GM12864 (cell line): ENCODE measurements at regions not wholly inside any gene's neighbourhood (a gene's known extent, or its start where the extent isn't known, plus 50 kb on each side); places are given as distances from the start of the nearest gene placed in this dataset.

Experiments
- DNase-seq: peaks from one replicate; pipeline ENCODE4 v3.0.0-alpha.2; 2011; ENCODE audit warnings: low read depth
- H3K4me3 ChIP-seq: 2 replicates; pipeline ENCODE4 v1.5.1; 2011; ENCODE audit warnings: mild to moderate bottlenecking, low read depth, low read length, control low read depth
- CTCF ChIP-seq: IDR thresholded peaks from 2 replicates; pipeline ENCODE4 v1.5.1; 2011; ENCODE audit warnings: low read depth, mild to moderate bottlenecking, moderate library complexity, low read length, control low read depth, inconsistent platforms; ENCODE audit errors: missing control alignments

- H3K4me3 ChIP-seq = no peak overlapping the region
- TF ChIP-seq CTCF = no peak
- DNase-seq = no peak
These were observed 78.8 kb downstream of the SOX1 start for GRCh38 chr13:112145551-112146360.

DNA sequence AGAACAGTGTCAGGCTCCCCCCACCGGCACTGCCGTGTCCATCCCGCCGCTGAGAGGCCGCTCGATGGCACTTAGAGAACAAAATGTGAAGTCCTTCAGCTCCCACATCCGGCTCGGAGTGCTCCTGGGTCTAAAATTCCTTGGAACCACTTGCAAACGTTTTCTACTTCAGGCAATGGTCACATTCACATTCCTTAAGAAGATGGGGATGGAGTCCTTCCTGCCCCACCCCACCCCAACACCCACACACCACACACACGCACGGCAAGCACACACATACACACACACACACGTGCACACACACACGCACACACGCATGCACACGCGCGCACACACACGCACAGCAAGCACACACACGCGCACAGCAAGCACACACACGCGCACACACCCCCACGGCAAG is 83.4 kb downstream of the SOX1 start:
- TF ChIP-seq CTCF = no peak
- DNase-seq = no peak
- no peak overlapping the region for H3K4me3 ChIP-seq

DNA sequence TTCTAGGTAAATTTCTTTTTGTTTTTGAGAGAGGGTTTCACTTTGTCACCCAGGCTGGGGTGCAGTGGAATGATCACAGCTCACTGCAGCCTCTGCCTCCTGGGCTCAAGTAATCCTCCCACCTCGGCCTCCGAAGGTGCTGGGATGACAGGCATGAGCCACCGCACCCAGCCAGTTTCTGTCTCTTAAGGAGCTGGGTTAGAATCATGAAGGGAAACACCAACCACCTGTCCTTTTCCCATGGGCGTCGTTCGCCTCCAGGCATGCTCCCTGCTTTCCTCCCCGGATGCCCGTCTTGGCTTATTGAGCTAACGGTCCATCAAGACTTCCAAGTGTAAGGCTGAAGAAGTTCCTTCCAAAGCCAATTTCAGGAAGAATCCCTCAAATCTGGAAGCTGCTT is 85.9 kb downstream of the SOX1 start:
- TF ChIP-seq CTCF = no peak
- no peak overlapping the region for H3K4me3 ChIP-seq
- DNase-seq = no peak

DNA sequence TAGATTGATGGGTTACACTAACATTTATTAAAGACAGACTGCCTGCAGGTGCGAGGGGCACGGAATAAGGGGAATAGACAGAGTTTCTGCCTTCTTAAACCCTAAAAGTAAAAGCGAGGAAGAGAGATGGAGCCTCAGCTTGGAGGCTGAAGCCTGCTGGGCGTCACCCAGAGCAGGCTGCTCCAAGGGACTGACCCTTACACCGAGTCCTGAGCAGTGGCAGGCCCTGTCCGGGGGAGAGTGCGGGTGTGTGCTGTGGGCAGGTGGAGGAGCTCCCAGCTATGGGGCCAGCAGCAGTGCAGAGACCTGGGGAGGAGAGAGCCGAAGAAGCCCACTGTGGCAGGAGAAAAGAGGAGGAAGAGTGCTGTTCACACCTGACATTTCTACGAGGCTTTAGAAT is 86.4 kb downstream of the SOX1 start:
- TF ChIP-seq CTCF = no peak
- H3K4me3 ChIP-seq = no peak overlapping the region
- no peak for DNase-seq

DNA sequence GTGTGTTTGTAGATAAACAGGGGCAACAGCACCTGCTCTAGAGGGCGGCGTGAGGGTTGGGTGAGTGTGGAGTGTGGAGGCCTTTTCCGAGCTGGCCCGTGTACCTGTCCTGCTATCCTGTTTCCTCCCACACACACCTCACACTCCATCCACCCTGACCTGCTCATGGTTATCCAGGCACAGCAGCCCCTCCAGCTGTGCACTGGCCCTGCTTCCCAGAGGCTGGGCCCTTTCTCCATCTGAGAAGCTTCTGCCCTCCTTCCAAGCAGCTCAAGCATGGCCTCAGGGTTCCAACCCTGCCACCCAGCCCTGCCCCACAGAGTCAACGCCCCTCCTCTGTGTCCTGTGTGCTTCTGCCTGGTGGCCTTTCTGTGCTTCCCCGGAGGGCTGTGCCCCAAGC is 86.9 kb downstream of the SOX1 start:
- DNase-seq = no peak
- no peak overlapping the region for H3K4me3 ChIP-seq
- no peak for TF ChIP-seq CTCF

- TF ChIP-seq CTCF = no peak
- H3K4me3 ChIP-seq = no peak overlapping the region
- DNase-seq = no peak
These were observed 87.5 kb downstream of the SOX1 start for GRCh38 chr13:112154301-112155060.
